Colonic mucosa (tissue), 4 donors: ENCODE measurements at regions not wholly inside any gene's neighbourhood (a gene's known extent, or its start where the extent isn't known, plus 50 kb on each side); places are given as distances from the start of the nearest gene placed in this dataset.
"Not testable (repeated sequence)": the region's sequence is repeated elsewhere in the genome, so short reads cannot be mapped to it uniquely, and the experiment has no call there.

Source experiments
- DNase-seq: peaks from one replicate; pipeline ENCODE4 v3.0.0-alpha.2; 2020
- H3K27ac ChIP-seq: fragments of 200-600 bp; one replicate; pipeline ENCODE4 v1.8.0; 2021
- H3K27me3 ChIP-seq: fragments of 200-600 bp; one replicate; pipeline ENCODE4 v1.8.0; 2021
- H3K36me3 ChIP-seq: fragments of 200-600 bp; one replicate; pipeline ENCODE4 v1.8.0; 2021
- H3K4me1 ChIP-seq: fragments of 200-600 bp; one replicate; pipeline ENCODE4 v1.8.0; 2021; ENCODE audit warnings: mild to moderate bottlenecking
- H3K4me3 ChIP-seq: fragments of 200-600 bp; one replicate; pipeline ENCODE4 v1.8.0; 2021
- H3K9ac ChIP-seq, 2 donors: one replicate each; pipeline ENCODE4 v1.7.0; 2013; ENCODE audit warnings: control low read depth in 2 of 2, low read depth in 2 of 2, low read length in 2 of 2
- H3K9me3 ChIP-seq: fragments of 200-600 bp; one replicate; pipeline ENCODE4 v1.8.0; 2021
- intact Hi-C: fragments of 100-400 bp; cut with DNase I; formaldehyde crosslinking; loops from one replicate; pipeline ENCODE4 v1.14.1; 2022
- TF ChIP-seq, protein P1 (sequence below): fragments of 200-600 bp; IDR thresholded peaks from one replicate; pipeline ENCODE4 v1.8.0; 2022; ENCODE audit warnings: antibody characterized with exemption, mild to moderate bottlenecking
- donor health status: healthy.
- donor health status: DM: no; HTN: no; CAD: no.
- donor health status: DM: no; HTN: no; CAD: no.

DNA sequence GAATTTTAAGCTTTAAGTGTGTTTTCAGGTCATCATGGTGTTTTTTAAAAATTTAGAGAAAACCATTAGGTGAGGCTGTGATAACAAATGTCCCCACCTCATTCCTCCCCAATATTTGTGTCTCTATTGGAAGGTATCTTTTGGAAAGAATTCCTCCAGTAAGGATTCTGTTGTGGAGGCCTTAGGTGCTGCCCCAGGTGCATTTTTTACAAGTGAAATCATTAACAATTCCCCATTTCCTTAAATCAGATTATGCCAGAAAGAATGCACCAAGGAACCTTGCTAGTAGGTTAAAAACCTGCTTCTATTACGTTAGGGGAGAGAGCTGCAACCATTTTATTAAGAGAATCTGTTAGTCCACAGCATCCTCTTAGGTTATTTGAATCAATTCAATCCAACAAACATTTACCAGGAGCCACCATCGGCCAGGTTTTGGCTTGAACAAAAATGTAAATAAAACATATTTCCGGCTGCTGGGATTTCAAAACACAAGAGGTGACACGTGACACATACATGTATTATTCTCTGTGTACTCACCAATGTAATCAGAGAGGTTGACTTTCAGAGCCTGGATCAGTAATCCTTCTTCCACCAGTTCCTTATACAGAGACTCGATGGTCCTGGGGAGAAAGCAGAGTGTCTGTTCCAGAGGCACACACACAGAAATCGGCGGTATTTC lies 112.5 kb upstream of the ASB18 start:
- Histone ChIP-seq H3K9ac (no peak overlapping the region), H3K9me3 (no peaks in the 10 kb centered on the region), H3K4me3 (no peak overlapping the region), H3K4me1 (no peaks in the 10 kb centered on the region), H3K27me3 (no peaks in the 10 kb centered on the region), H3K27ac (no peak overlapping the region), H3K36me3 (no peaks in the 10 kb centered on the region)
- TF ChIP-seq, protein P1, sequence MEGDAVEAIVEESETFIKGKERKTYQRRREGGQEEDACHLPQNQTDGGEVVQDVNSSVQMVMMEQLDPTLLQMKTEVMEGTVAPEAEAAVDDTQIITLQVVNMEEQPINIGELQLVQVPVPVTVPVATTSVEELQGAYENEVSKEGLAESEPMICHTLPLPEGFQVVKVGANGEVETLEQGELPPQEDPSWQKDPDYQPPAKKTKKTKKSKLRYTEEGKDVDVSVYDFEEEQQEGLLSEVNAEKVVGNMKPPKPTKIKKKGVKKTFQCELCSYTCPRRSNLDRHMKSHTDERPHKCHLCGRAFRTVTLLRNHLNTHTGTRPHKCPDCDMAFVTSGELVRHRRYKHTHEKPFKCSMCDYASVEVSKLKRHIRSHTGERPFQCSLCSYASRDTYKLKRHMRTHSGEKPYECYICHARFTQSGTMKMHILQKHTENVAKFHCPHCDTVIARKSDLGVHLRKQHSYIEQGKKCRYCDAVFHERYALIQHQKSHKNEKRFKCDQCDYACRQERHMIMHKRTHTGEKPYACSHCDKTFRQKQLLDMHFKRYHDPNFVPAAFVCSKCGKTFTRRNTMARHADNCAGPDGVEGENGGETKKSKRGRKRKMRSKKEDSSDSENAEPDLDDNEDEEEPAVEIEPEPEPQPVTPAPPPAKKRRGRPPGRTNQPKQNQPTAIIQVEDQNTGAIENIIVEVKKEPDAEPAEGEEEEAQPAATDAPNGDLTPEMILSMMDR, result no peak
- no peak for DNase-seq
- intact Hi-C loops, result no loop called here

DNA sequence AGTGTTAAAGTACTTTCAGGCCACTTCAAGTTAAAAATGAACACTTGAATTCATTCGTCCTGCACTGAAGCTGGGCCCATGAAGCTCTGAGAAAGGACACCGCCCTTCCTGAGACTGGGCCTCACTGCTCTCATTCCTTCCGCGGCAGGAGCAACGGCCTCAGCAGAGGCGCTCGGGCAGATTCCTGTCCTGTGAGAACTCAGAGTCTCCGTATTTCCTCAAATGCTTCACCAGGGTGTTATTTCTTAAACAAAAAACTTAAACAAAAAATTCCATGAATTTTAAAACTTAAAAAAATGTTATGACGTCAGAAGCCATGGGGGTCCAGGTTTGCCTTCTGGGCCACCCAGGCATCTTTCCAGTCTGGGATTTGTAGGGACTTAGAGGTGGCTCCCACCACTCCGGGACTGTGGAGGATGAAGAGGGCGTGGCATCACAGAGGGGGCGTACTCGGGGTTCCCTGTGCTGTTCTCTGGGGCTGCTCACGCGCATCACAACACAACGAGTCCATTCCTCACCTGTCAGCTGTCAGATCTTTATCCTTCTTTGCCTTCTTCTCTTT lies 115.9 kb upstream of the ASB18 start:
- Histone ChIP-seq H3K27me3 (no peaks in the 10 kb centered on the region), H3K9ac (no peak overlapping the region), H3K9me3 (no peaks in the 10 kb centered on the region), H3K27ac (no peak overlapping the region), H3K4me1 (no peaks in the 10 kb centered on the region), H3K4me3 (no peak overlapping the region), H3K36me3 (no peaks in the 10 kb centered on the region)
- intact Hi-C loops, result no loop called here
- DNase-seq, result no peak
- TF ChIP-seq, protein P1, result no peak

- H3K27me3 ChIP-seq, H3K9me3 ChIP-seq, H3K36me3 ChIP-seq, H3K4me3 ChIP-seq, H3K4me1 ChIP-seq, H3K9ac ChIP-seq, H3K27ac ChIP-seq, intact Hi-C loops, DNase-seq: not testable (repeated sequence)
Measured at GRCh38 chr2:236381253-236381652, 117.0 kb upstream of the ASB18 start.

DNA sequence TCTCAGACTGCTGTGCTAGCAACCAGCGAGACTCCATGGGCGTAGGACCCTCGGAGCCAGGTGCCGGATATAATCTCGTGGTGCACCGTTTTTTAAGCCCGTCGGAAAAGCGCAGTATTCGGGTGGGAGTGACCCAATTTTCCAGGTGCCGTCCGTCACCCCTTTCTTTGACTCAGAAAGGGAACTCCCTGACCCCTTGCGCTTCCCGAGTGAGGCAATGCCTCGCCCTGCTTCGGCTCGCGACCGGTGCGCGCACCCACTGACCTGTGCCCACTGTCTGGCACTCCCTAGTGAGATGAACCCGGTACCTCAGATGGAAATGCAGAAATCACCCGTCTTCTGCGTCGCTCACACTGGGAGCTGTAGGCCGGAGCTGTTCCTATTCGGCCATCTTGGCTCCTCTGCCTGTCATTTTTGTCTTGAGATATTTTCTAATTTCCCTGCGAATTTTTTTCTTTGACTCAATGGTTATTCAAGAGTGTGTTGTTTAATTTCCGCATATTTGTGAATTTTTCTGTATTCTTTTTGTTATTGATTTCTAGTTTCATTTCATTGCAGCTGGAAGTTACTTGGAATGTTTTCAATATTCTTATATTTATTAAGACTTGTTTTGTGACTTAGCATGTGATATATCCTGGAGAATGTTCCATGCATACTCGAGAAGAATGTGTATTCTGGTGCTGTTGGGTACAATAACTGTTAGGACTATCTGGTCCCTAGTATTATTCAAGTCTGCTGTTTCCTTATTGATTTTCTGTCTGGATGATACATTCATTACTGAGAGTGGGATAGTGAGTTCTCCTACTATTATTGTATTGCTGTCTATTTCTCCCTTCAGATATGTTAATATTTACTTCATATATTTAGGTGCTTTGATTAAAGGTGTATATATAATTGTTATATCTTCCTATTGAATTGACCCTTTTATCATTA lies 125.3 kb upstream of the ASB18 start:
- H3K27ac ChIP-seq, H3K9ac ChIP-seq, DNase-seq, intact Hi-C loops, H3K4me3 ChIP-seq, H3K9me3 ChIP-seq, H3K4me1 ChIP-seq, H3K36me3 ChIP-seq, H3K27me3 ChIP-seq: not testable (repeated sequence)

DNA sequence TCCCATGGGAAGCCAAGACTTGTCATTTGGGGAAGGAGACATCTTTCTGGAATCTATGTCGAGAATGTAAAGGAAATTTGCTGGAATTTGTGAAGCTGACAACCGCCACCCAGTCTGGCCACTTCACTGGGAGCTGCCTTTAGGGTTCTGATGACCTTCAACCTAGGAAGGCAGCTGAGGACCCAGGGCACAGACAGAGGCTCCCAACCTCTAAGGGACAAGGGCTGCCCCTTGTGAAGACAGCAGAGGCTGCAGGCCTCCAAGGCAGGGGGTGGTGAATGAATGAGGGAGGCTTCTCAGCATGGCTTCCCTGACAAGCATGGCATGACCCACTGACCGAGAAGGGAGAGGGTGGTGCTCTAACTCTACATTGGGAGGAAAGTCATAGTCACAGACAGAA lies 128.9 kb upstream of the ASB18 start:
- DNase-seq, result no peak
- Histone ChIP-seq H3K4me3 (no peak overlapping the region), H3K27ac (no peak overlapping the region), H3K27me3 (no peaks in the 10 kb centered on the region), H3K36me3 (no peaks in the 10 kb centered on the region), H3K9ac (no peak overlapping the region), H3K4me1 (no peaks in the 10 kb centered on the region), H3K9me3 (no peaks in the 10 kb centered on the region)
- TF ChIP-seq, protein P1, result no peak
- intact Hi-C loops, result no loop called here

- no peaks in the 10 kb centered on the region for H3K27me3 ChIP-seq
- intact Hi-C loops, result no loop called here
- H3K4me1 ChIP-seq, result no peaks in the 10 kb centered on the region
- no peak overlapping the region for H3K4me3 ChIP-seq
- TF ChIP-seq, protein P1, result no peak
- no peak overlapping the region for H3K27ac ChIP-seq
- no peaks in the 10 kb centered on the region for H3K9me3 ChIP-seq
- no peaks in the 10 kb centered on the region for H3K36me3 ChIP-seq
- DNase-seq, result no peak
- H3K9ac ChIP-seq, result no peak overlapping the region
Measured at GRCh38 chr2:236393581-236393980, 129.4 kb upstream of the ASB18 start.
